OCI-LY1 (cell line): ENCODE measurements at regions not wholly inside any gene's neighbourhood (a gene's known extent, or its start where the extent isn't known, plus 50 kb on each side); places are given as distances from the start of the nearest gene placed in this dataset.

Experiments used
- CTCF ChIP-seq: fragments of 200-600 bp; sonication (generic), shearing (Covaris generic); IDR thresholded peaks from 2 replicates; pipeline ENCODE4 v1.5.1; 2017; ENCODE audit warnings: mild to moderate bottlenecking, antibody characterized with exemption, low read length, moderate library complexity, mixed read lengths
- EZH2 ChIP-seq: fragments of 200-600 bp; sonication (generic), shearing (Covaris generic); IDR thresholded peaks from 2 replicates; pipeline ENCODE4 v1.8.0; 2017; ENCODE audit warnings: borderline replicate concordance, mixed run types, mild to moderate bottlenecking, antibody characterized with exemption, low read length, moderate library complexity, mixed read lengths

- TF ChIP-seq CTCF (no peak), EZH2 (no peak)
These were observed 875.6 kb downstream of the QKI start for GRCh38 chr6:164290101-164290500.
